SK-N-MC (cell line): ENCODE measurements at regions not wholly inside any gene's neighbourhood (a gene's known extent, or its start where the extent isn't known, plus 50 kb on each side); places are given as distances from the start of the nearest gene placed in this dataset.

Experiments
- EZH2 ChIP-seq: fragments of 200-600 bp; sonication (generic); IDR thresholded peaks from one replicate; pipeline ENCODE4 v1.6.1; 2017; ENCODE audit warnings: antibody characterized with exemption
- POLR2AphosphoS5 ChIP-seq: IDR thresholded peaks from 2 replicates; pipeline ENCODE4 v1.6.1; 2012; ENCODE audit warnings: mild to moderate bottlenecking, low read depth, low read length, borderline replicate concordance

DNA sequence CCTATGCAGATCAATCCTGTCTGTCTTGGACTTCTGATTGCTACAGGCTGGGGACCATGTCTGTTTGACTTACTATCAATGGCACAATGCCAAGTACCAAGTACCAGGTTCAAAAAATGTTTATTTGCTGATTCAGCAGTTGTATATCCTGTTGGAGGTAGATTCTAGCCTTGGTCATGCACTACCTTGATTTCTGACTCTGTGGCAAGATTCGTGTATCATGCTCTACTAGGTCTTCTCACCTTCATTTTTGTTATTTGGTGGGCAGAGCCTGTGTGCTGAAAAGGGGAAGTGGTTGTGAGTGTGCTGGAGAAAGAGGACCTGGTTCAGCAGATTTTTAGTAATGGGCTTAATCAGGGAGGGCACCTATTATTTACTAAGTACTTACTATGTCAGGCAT, 192.4 kb upstream of the MYLIP start:
- TF ChIP-seq EZH2, result no peak
- no peak for TF ChIP-seq POLR2AphosphoS5
